CD4-positive, alpha-beta T cell (primary cell): ENCODE measurements at regions not wholly inside any gene's neighbourhood (a gene's known extent, or its start where the extent isn't known, plus 50 kb on each side); places are given as distances from the start of the nearest gene placed in this dataset.

Experiments used
- ATAC-seq: fragments of 200-7000 bp; cut with Tn5 transposase; one replicate; pipeline ENCODE4 v1.10.0; 2022; ENCODE audit warnings: mild to moderate bottlenecking; ENCODE audit not compliant: poor library complexity
- CTCF ChIA-PET: fragments of 350-600 bp; sonication (Branson Sonifier 250); formaldehyde crosslinking; loops from one replicate; lab custom pipeline; 2021; ENCODE audit warnings: antibody characterized with exemption, inconsistent platforms; lab: Charles Lee
- POLR2A ChIA-PET: fragments of 350-600 bp; sonication (Branson Sonifier 250); formaldehyde crosslinking; loops from one replicate; lab custom pipeline; 2021; ENCODE audit warnings: antibody characterized with exemption, inconsistent platforms; lab: Charles Lee
- DNase-seq, 14 experiments: peaks; one replicate each; pipeline ENCODE4 v3.0.0-alpha.2; 2013 to 2020; ENCODE audit warnings: mixed read lengths in 2 of 14
- H3K27ac ChIP-seq, 2 donors: one replicate each; pipeline versions ENCODE4 v1.5.1 to v1.7.0; 2013; ENCODE audit warnings: low read length in 2 of 2, low read depth in 1 of 2, mild to moderate bottlenecking in 1 of 2
- H3K27me3 ChIP-seq, 2 experiments: 1 replicate in 1 of 2; 2 replicates in 1 of 2; pipeline versions ENCODE4 v1.6.1 to v1.7.0; 2013; ENCODE audit warnings: low read length in 2 of 2, control low read depth in 1 of 2, mild to moderate bottlenecking in 1 of 2, moderate library complexity in 1 of 2; ENCODE audit not compliant: insufficient read depth in 2 of 2, control insufficient read depth in 1 of 2
- H3K36me3 ChIP-seq: one replicate; pipeline ENCODE4 v1.6.1; 2013; ENCODE audit warnings: low read length, control low read depth; ENCODE audit not compliant: insufficient read depth
- H3K4me1 ChIP-seq: one replicate; pipeline ENCODE4 v1.6.1; 2013; ENCODE audit warnings: low read length, control low read depth; ENCODE audit not compliant: insufficient read depth
- H3K4me3 ChIP-seq: one replicate; pipeline ENCODE4 v1.5.1; 2013; ENCODE audit warnings: mild to moderate bottlenecking, low read length, moderate library complexity
- H3K9me3 ChIP-seq, 2 experiments: 1 replicate in 1 of 2; 2 replicates in 1 of 2; pipeline versions ENCODE4 v1.6.1 to v1.7.0; 2013; ENCODE audit warnings: low read length in 2 of 2, mild to moderate bottlenecking in 2 of 2, control low read depth in 1 of 2, moderate library complexity in 1 of 2; ENCODE audit not compliant: control insufficient read depth in 1 of 2, insufficient read depth in 1 of 2
- H3K27ac Mint-ChIP-seq: one replicate; pipeline ENCODE4 v1.8.0; 2020; ENCODE audit warnings: mixed read lengths
- H3K27me3 Mint-ChIP-seq: one replicate; pipeline ENCODE4 v1.8.0; 2021; ENCODE audit warnings: mixed read lengths
- H3K36me3 Mint-ChIP-seq: one replicate; pipeline ENCODE4 v1.8.0; 2021; ENCODE audit warnings: low read depth, mixed read lengths
- H3K4me1 Mint-ChIP-seq: one replicate; pipeline ENCODE4 v1.8.0; 2021; ENCODE audit warnings: low read depth, mixed read lengths
- H3K4me3 Mint-ChIP-seq: one replicate; pipeline ENCODE4 v1.8.0; 2020; ENCODE audit warnings: mild to moderate bottlenecking, mixed read lengths
- H3K9me3 Mint-ChIP-seq: one replicate; pipeline ENCODE4 v1.8.0; 2020; ENCODE audit warnings: mixed read lengths
- CTCF ChIP-seq: fragments of 200-600 bp; IDR thresholded peaks from one replicate; pipeline ENCODE4 v1.8.0; 2022; ENCODE audit warnings: antibody characterized with exemption, mild to moderate bottlenecking
- intact Hi-C, 2 experiments: fragments of 100-400 bp; cut with DNase I in 1 of 2; cut with micrococcal nuclease in 1 of 2; formaldehyde crosslinking; loops; one replicate each; pipeline versions ENCODE4 v1.15.1 to v1.9.0; 2023 to 2025; cut with DNase I, micrococcal nuclease

DNA sequence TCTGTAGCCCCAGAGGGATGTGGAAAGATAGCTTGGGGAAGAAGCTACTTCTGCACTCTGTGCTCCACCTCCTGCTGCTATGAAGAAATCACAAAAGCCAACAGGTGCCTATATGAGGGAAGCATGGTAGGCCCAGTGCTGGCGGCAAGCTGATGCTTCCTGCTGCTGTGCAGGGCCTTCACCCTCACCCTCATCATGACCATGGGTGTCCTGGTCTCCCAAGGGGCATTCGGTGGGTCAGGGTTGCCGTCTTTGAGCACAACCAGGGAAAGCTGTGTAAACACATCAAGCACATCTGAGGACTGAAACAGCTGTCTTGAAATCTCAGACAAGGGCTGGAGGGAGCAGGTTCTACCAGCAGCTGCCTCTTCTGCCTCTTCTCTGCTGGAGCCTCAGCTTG is 184.0 kb downstream of the FNDC1 start:
- H3K27me3 Mint-ChIP-seq, result peaks cover 42% of the 10 kb centered on the region
- DNase-seq (no peak), ATAC-seq (no peak)
- Histone ChIP-seq H3K9me3 (no peaks in the 10 kb centered on the region), H3K27me3 (peaks cover 0 to 12% of the 10 kb centered on the region in 2 experiments), H3K27ac (no peak overlapping the region), H3K4me1 (no peaks in the 10 kb centered on the region), H3K36me3 (no peaks in the 10 kb centered on the region), H3K4me3 (no peak overlapping the region)
- no peaks in the 10 kb centered on the region for H3K9me3 Mint-ChIP-seq
- POLR2A ChIA-PET, result no interaction called here
- no peak overlapping the region for H3K4me3 Mint-ChIP-seq
- CTCF ChIA-PET, result no interaction called here
- intact Hi-C loops, result no loop called here
- no peak overlapping the region for H3K27ac Mint-ChIP-seq
- H3K36me3 Mint-ChIP-seq, result no peaks in the 10 kb centered on the region
- TF ChIP-seq CTCF, result no peak
- no peaks in the 10 kb centered on the region for H3K4me1 Mint-ChIP-seq

- H3K27me3 Mint-ChIP-seq, result peaks cover 38% of the 10 kb centered on the region
- no peak for TF ChIP-seq CTCF
- H3K9me3 ChIP-seq, result no peaks in the 10 kb centered on the region
- no peaks in the 10 kb centered on the region for H3K4me1 ChIP-seq
- DNase-seq, result no peak
- no peaks in the 10 kb centered on the region for H3K9me3 Mint-ChIP-seq
- no peak overlapping the region for H3K27ac ChIP-seq
- no peaks in the 10 kb centered on the region for H3K36me3 ChIP-seq
- POLR2A ChIA-PET, result no interaction called here
- ATAC-seq, result no peak
- no peaks in the 10 kb centered on the region for H3K36me3 Mint-ChIP-seq
- no peaks in the 10 kb centered on the region for H3K4me1 Mint-ChIP-seq
- intact Hi-C loops, result no loop called here
- no peak overlapping the region for H3K27ac Mint-ChIP-seq
- CTCF ChIA-PET, result no interaction called here
- peaks cover 0 to 10% of the 10 kb centered on the region in 2 experiments for H3K27me3 ChIP-seq
- H3K4me3 ChIP-seq, result no peak overlapping the region
- no peak overlapping the region for H3K4me3 Mint-ChIP-seq
Measured at GRCh38 chr6:159351707-159352106, 182.5 kb downstream of the FNDC1 start.

DNA sequence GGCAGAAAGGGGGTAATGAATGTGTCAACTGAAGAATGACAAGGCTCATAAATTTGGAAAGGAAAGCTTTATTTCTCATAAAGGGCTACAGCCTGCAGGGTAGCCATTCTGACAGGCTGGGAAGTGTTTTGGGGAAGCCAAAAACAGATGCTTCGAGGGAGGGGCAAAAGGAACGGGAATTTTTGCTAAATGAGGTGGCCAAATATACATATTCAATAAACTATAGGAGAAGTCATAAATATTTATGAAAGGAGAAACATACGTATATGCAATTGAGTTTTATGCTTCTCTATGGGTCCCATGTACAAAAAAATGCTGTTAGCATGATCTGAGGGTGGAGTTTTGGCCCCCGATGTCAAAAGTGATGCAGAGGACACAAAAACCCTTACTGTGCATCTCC is 180.7 kb downstream of the FNDC1 start:
- ChIA-PET CTCF (no interaction called here), POLR2A (no interaction called here)
- intact Hi-C loops, result no loop called here
- peaks cover 0 to 10% of the 10 kb centered on the region in 2 experiments for H3K27me3 ChIP-seq
- Mint-ChIP-seq H3K27me3 (peaks cover 21% of the 10 kb centered on the region), H3K36me3 (no peaks in the 10 kb centered on the region), H3K9me3 (no peaks in the 10 kb centered on the region), H3K27ac (no peak overlapping the region), H3K4me1 (no peaks in the 10 kb centered on the region), H3K4me3 (no peak overlapping the region)
- no peak overlapping the region for H3K27ac ChIP-seq
- no peaks in the 10 kb centered on the region for H3K4me1 ChIP-seq
- no peaks in the 10 kb centered on the region for H3K36me3 ChIP-seq
- no peak overlapping the region for H3K4me3 ChIP-seq
- no peaks in the 10 kb centered on the region for H3K9me3 ChIP-seq
- ATAC-seq (no peak), DNase-seq (no peak)
- TF ChIP-seq CTCF, result no peak
